ENCODE measurements at regions not wholly inside any gene's neighbourhood (a gene's known extent, or its start where the extent isn't known, plus 50 kb on each side); places are given as distances from the start of the nearest gene placed in this dataset.

GRCh38 chr7:119408596-119408995 is 864.4 kb upstream of the KCND2 start:
- TF ChIP-seq CTCF (IDR thresholded peaks at IDR 0.05; ENCODE audit: insufficient read depth, low read length, poor library complexity, severe bottlenecking): no peak
- no peak overlapping the region for H3K4me3 ChIP-seq (replicated peaks; ENCODE audit: low read depth, low read length)
- no peak for DNase-seq (ENCODE audit: extremely low read depth, insufficient read length)
- no peaks in the 10 kb centered on the region for H3K27me3 ChIP-seq (replicated peaks; ENCODE audit: control insufficient read depth, insufficient read depth, low read length)
- no peaks in the 10 kb centered on the region for H3K36me3 ChIP-seq (ENCODE audit: control insufficient read depth, insufficient read depth, low read length)

GRCh38 chr7:119413314-119413805 is 859.6 kb upstream of the KCND2 start:
- H3K36me3 ChIP-seq (ENCODE audit: control insufficient read depth, insufficient read depth, low read length): no peaks in the 10 kb centered on the region
- no peak overlapping the region for H3K4me3 ChIP-seq (replicated peaks; ENCODE audit: low read depth, low read length)
- no peak for DNase-seq (ENCODE audit: extremely low read depth, insufficient read length)
- no peak for TF ChIP-seq CTCF (IDR thresholded peaks at IDR 0.05; ENCODE audit: insufficient read depth, low read length, poor library complexity, severe bottlenecking)
- no peaks in the 10 kb centered on the region for H3K27me3 ChIP-seq (replicated peaks; ENCODE audit: control insufficient read depth, insufficient read depth, low read length)

DNA sequence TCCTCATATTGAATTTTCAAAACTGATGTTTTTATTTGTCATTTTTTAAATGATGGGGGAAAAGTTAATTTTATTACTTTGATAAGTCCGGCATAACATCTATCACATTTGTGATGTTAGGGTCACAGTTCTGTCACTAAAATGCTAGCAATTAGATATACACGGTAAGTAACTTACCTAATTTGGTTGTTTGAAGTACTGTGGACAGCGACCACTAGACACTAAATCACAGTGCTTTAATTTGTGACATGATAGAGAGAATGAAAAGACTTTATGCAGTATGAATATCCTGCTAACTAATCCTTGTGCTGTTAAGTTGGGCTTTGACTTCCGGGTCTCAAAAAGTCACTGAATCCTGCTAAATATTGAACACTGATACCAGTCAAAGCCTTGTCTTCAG is 857.3 kb upstream of the KCND2 start:
- Histone ChIP-seq H3K4me3 (replicated peaks; ENCODE audit: low read depth, low read length) (no peak overlapping the region), H3K36me3 (ENCODE audit: control insufficient read depth, insufficient read depth, low read length) (no peaks in the 10 kb centered on the region), H3K27me3 (replicated peaks; ENCODE audit: control insufficient read depth, insufficient read depth, low read length) (no peaks in the 10 kb centered on the region)
- TF ChIP-seq CTCF (IDR thresholded peaks at IDR 0.05; ENCODE audit: insufficient read depth, low read length, poor library complexity, severe bottlenecking): no peak
- no peak for DNase-seq (ENCODE audit: extremely low read depth, insufficient read length)

DNA sequence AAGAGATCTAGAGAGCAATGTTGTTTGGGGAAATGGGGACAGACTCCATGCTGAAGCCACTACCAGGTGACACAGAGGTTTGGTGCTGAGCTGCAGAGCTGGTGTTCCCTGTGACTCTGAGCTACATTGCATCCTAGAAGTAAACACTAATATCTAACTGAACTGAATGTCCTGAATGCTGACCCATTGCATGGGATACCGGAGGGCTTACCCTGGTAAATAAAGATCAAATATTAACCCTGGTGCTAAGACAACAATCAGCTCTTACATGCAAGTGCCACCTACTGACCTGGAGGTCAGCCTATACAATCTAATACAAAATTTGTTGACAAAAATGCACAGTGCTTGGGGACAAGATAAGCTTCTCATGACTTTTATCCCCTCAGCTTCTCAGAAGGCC is 851.3 kb upstream of the KCND2 start:
- DNase-seq (ENCODE audit: extremely low read depth, insufficient read length): no peak
- no peaks in the 10 kb centered on the region for H3K27me3 ChIP-seq (replicated peaks; ENCODE audit: control insufficient read depth, insufficient read depth, low read length)
- no peaks in the 10 kb centered on the region for H3K36me3 ChIP-seq (ENCODE audit: control insufficient read depth, insufficient read depth, low read length)
- no peak for TF ChIP-seq CTCF (IDR thresholded peaks at IDR 0.05; ENCODE audit: insufficient read depth, low read length, poor library complexity, severe bottlenecking)
- H3K4me3 ChIP-seq (replicated peaks; ENCODE audit: low read depth, low read length): no peak overlapping the region

DNA sequence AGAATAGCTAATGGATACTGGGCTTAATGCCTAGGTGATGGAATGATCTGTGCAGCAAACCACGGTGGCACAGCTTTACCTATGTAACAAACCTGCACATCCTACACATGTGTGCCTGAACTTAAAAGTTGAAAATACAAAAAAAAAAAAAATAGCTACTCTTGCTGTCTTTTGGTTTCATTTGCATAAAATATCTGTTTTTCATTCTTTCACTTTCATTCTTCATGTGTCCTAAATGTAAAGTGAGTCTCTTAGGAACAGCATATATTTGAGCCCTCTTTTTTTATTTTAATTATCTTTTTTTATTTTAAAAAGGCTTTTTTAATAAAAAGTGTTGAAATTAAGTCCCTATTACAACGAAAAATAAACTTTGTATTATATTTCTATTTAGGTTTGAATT is 836.1 kb upstream of the KCND2 start:
- no peak for DNase-seq (ENCODE audit: extremely low read depth, insufficient read length)
- TF ChIP-seq CTCF (IDR thresholded peaks at IDR 0.05; ENCODE audit: insufficient read depth, low read length, poor library complexity, severe bottlenecking): no peak
- no peaks in the 10 kb centered on the region for H3K27me3 ChIP-seq (replicated peaks; ENCODE audit: control insufficient read depth, insufficient read depth, low read length)
- H3K36me3 ChIP-seq (ENCODE audit: control insufficient read depth, insufficient read depth, low read length): no peaks in the 10 kb centered on the region
- H3K4me3 ChIP-seq (replicated peaks; ENCODE audit: low read depth, low read length): no peak overlapping the region

DNA sequence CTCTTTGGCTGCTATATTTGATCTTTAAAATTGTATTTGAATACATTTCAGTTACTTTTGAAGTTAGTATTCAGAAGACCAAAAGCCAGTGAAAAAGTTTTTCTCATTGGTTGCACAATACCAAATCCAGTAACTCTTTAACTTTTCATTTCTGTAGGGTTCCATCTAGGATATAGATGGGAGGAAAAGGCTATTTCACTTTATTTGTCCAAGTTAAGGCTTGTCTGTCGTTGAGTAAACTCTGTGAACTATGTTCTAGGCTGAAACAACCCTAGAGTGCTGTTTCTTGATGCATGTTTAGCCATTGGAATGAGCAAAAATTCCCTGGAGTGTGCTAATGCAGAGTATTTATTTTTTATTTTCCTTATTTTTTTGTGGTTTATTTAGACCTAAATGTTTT is 834.7 kb upstream of the KCND2 start:
- no peaks in the 10 kb centered on the region for H3K36me3 ChIP-seq (ENCODE audit: control insufficient read depth, insufficient read depth, low read length)
- no peak overlapping the region for H3K4me3 ChIP-seq (replicated peaks; ENCODE audit: low read depth, low read length)
- TF ChIP-seq CTCF (IDR thresholded peaks at IDR 0.05; ENCODE audit: insufficient read depth, low read length, poor library complexity, severe bottlenecking): no peak
- DNase-seq (ENCODE audit: extremely low read depth, insufficient read length): no peak
- H3K27me3 ChIP-seq (replicated peaks; ENCODE audit: control insufficient read depth, insufficient read depth, low read length): no peaks in the 10 kb centered on the region
